Kidney (tissue), 13 donors: ENCODE measurements at regions not wholly inside any gene's neighbourhood (a gene's known extent, or its start where the extent isn't known, plus 50 kb on each side); places are given as distances from the start of the nearest gene placed in this dataset.

Experiments used
- DNase-seq, 5 donors: peaks; one replicate each; pipeline ENCODE4 v3.0.0-alpha.2; 2013 to 2020
- FAIRE-seq: peaks from 2 replicates; lab custom pipeline; 2012; peaks lifted over from hg19 to GRCh38; lab: Jason Lieb, UNC
- H3K27ac ChIP-seq, 2 donors: one replicate each; pipeline ENCODE4 v1.7.0; 2013; ENCODE audit warnings: low read depth in 2 of 2, low read length in 2 of 2, inconsistent platforms in 1 of 2
- H3K27me3 ChIP-seq: one replicate; pipeline ENCODE4 v1.7.1; 2013; ENCODE audit warnings: low read length, inconsistent platforms; ENCODE audit not compliant: control insufficient read depth, insufficient read depth
- H3K36me3 ChIP-seq, 3 donors: one replicate each; pipeline versions ENCODE4 v1.7.0 to v1.7.1; 2013; ENCODE audit warnings: low read length in 3 of 3, control low read depth in 1 of 3, inconsistent platforms in 1 of 3; ENCODE audit not compliant: insufficient read depth in 3 of 3, control insufficient read depth in 2 of 3
- H3K4me1 ChIP-seq, 3 donors: one replicate each; pipeline versions ENCODE4 v1.7.0 to v1.7.1; 2013; ENCODE audit warnings: low read length in 3 of 3, inconsistent platforms in 1 of 3, low read depth in 1 of 3; ENCODE audit not compliant: control insufficient read depth in 2 of 3, insufficient read depth in 2 of 3
- H3K4me3 ChIP-seq, 3 donors: one replicate each; pipeline versions ENCODE4 v1.7.0 to v1.8.1; 2013; ENCODE audit warnings: low read length in 3 of 3, control low read depth in 1 of 3, inconsistent platforms in 1 of 3
- H3K9ac ChIP-seq, 3 donors: one replicate each; pipeline versions ENCODE4 v1.7.0 to v1.7.1; 2013; ENCODE audit warnings: low read length in 3 of 3, control low read depth in 1 of 3, inconsistent platforms in 1 of 3
- H3K9me3 ChIP-seq, 3 donors: one replicate each; pipeline versions ENCODE4 v1.7.0 to v1.7.1; 2013; ENCODE audit warnings: low read length in 3 of 3, control low read depth in 1 of 3, inconsistent platforms in 1 of 3; ENCODE audit not compliant: control insufficient read depth in 2 of 3, insufficient read depth in 1 of 3
- intact Hi-C: fragments of 100-400 bp; cut with DNase I; formaldehyde crosslinking; loops from one replicate; pipeline ENCODE4 v1.11.1; 2022
- TF ChIP-seq, protein P1 (sequence below): IDR thresholded peaks from 3 replicates; pipeline ENCODE4 v1.5.1; 2012; ENCODE audit warnings: mild to moderate bottlenecking, moderate library complexity, borderline replicate concordance; ENCODE audit not compliant: insufficient read depth; ENCODE audit errors: extremely low read depth
- donor health status: control.
- donor health status: control.
- donor health status: control.
- donor health status: control.
- donor health status: control.
- donor health status: DM: yes; HTN: yes; CAD: no.
- donor health status: Normal renal cell carcinoma (clear cell type).

GRCh38 chr12:123057513-123058265, 77.2 kb downstream of the ARL6IP4 start:
- Histone ChIP-seq H3K27me3 (no peaks in the 10 kb centered on the region), H3K36me3 (no peaks in the 10 kb centered on the region), H3K4me3 (no peak overlapping the region), H3K4me1 (peaks cover 0 to 41% (median 19%) of the 10 kb centered on the region in 3 donors), H3K9me3 (no peaks in the 10 kb centered on the region), H3K27ac (peak overlapping the region in 1 of 2 donors; percentile 2), H3K9ac (no peak overlapping the region)
- intact Hi-C loops: no loop called here
- peak in 3 of 5 donors; percentile 62 to 75 (median 73) for DNase-seq
- TF ChIP-seq, protein P1, sequence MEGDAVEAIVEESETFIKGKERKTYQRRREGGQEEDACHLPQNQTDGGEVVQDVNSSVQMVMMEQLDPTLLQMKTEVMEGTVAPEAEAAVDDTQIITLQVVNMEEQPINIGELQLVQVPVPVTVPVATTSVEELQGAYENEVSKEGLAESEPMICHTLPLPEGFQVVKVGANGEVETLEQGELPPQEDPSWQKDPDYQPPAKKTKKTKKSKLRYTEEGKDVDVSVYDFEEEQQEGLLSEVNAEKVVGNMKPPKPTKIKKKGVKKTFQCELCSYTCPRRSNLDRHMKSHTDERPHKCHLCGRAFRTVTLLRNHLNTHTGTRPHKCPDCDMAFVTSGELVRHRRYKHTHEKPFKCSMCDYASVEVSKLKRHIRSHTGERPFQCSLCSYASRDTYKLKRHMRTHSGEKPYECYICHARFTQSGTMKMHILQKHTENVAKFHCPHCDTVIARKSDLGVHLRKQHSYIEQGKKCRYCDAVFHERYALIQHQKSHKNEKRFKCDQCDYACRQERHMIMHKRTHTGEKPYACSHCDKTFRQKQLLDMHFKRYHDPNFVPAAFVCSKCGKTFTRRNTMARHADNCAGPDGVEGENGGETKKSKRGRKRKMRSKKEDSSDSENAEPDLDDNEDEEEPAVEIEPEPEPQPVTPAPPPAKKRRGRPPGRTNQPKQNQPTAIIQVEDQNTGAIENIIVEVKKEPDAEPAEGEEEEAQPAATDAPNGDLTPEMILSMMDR: no peak
- no peak for FAIRE-seq

- Histone ChIP-seq H3K27me3 (no peaks in the 10 kb centered on the region), H3K9ac (no peak overlapping the region), H3K27ac (no peak overlapping the region), H3K4me1 (peaks cover 0 to 35% (median 16%) of the 10 kb centered on the region in 3 donors), H3K9me3 (no peaks in the 10 kb centered on the region), H3K36me3 (no peaks in the 10 kb centered on the region), H3K4me3 (no peak overlapping the region)
- no peak for FAIRE-seq
- TF ChIP-seq, protein P1: no peak
- no peak for DNase-seq
- intact Hi-C loops: no loop called here
Observed at GRCh38 chr12:123056709-123057108, 76.2 kb downstream of the ARL6IP4 start.

DNA sequence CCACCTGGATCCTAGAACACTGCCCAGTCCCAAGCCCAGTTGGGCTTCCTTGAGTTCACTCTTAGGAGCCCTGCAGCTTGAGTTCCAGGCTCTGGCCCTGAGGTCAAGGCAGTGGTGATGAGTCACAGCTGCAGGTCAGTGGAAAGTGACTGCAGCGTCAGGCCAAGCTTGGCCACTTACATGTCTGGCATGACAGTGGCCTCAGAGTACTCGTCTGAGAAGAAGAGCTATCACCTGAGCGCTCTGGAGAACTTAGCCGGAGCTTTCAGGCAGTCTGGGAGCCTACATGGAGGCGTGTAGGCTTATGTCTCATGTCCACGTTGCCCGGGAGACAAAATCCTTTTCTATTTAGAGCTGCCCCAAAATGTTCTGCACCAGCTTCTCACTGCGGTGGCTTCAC, 75.6 kb downstream of the ARL6IP4 start:
- H3K4me1 ChIP-seq: peaks cover 0 to 35% (median 16%) of the 10 kb centered on the region in 3 donors
- DNase-seq: no peak

More for the DNA sequence above, 75.6 kb downstream of the ARL6IP4 start:
- peak overlapping the region; percentile 17 to 37 for H3K27ac ChIP-seq
- no peak overlapping the region for H3K4me3 ChIP-seq
- H3K36me3 ChIP-seq: no peaks in the 10 kb centered on the region
- no peaks in the 10 kb centered on the region for H3K27me3 ChIP-seq
- intact Hi-C loops: no loop called here
- H3K9ac ChIP-seq: no peak overlapping the region
- no peaks in the 10 kb centered on the region for H3K9me3 ChIP-seq
- FAIRE-seq: no peak
- TF ChIP-seq, protein P1: no peak
